Endothelial cell of umbilical vein (primary cell): ENCODE measurements at regions not wholly inside any gene's neighbourhood (a gene's known extent, or its start where the extent isn't known, plus 50 kb on each side); places are given as distances from the start of the nearest gene placed in this dataset.

Source experiments
- EZH2 ChIP-seq: IDR thresholded peaks from 2 replicates; pipeline ENCODE4 v1.6.1; 2012; ENCODE audit warnings: borderline replicate concordance, low read depth, mild to moderate bottlenecking, moderate library complexity, low read length, inconsistent platforms; ENCODE audit not compliant: severe bottlenecking
- POLR2A ChIP-seq: IDR thresholded peaks from 2 replicates; pipeline ENCODE4 v1.6.1; 2012; ENCODE audit warnings: low read depth, mild to moderate bottlenecking, control low read depth, low read length
- POLR2AphosphoS5 ChIP-seq: IDR thresholded peaks from 2 replicates; pipeline ENCODE4 v1.6.1; 2012; ENCODE audit warnings: low read depth, mild to moderate bottlenecking, control low read depth, low read length, moderate library complexity; ENCODE audit not compliant: insufficient read depth
- TF ChIP-seq, protein P1 (sequence below), 2 donors: IDR thresholded peaks; 1 replicate in 1 of 2; 2 replicates in 1 of 2; pipeline ENCODE4 v1.5.1; 2011; ENCODE audit warnings: low read length in 2 of 2, mild to moderate bottlenecking in 2 of 2, moderate library complexity in 2 of 2, control low read depth in 1 of 2, inconsistent platforms in 1 of 2, low read depth in 1 of 2; ENCODE audit not compliant: insufficient read depth in 1 of 2; ENCODE audit errors: extremely low read depth in 1 of 2

GRCh38 chr13:33518452-33518851, 232.9 kb upstream of the STARD13 start:
- TF ChIP-seq, protein P1, sequence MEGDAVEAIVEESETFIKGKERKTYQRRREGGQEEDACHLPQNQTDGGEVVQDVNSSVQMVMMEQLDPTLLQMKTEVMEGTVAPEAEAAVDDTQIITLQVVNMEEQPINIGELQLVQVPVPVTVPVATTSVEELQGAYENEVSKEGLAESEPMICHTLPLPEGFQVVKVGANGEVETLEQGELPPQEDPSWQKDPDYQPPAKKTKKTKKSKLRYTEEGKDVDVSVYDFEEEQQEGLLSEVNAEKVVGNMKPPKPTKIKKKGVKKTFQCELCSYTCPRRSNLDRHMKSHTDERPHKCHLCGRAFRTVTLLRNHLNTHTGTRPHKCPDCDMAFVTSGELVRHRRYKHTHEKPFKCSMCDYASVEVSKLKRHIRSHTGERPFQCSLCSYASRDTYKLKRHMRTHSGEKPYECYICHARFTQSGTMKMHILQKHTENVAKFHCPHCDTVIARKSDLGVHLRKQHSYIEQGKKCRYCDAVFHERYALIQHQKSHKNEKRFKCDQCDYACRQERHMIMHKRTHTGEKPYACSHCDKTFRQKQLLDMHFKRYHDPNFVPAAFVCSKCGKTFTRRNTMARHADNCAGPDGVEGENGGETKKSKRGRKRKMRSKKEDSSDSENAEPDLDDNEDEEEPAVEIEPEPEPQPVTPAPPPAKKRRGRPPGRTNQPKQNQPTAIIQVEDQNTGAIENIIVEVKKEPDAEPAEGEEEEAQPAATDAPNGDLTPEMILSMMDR (IDR thresholded peaks at IDR 0.05; ENCODE audit: extremely low read depth in 1 of 2, insufficient read depth in 1 of 2, low read depth in 1 of 2, low read length in 2 of 2) = no peak
- TF ChIP-seq POLR2A (no peak), POLR2AphosphoS5 (no peak), EZH2 (no peak)
